ENCODE measurements at regions not wholly inside any gene's neighbourhood (a gene's known extent, or its start where the extent isn't known, plus 50 kb on each side); places are given as distances from the start of the nearest gene placed in this dataset.

DNA sequence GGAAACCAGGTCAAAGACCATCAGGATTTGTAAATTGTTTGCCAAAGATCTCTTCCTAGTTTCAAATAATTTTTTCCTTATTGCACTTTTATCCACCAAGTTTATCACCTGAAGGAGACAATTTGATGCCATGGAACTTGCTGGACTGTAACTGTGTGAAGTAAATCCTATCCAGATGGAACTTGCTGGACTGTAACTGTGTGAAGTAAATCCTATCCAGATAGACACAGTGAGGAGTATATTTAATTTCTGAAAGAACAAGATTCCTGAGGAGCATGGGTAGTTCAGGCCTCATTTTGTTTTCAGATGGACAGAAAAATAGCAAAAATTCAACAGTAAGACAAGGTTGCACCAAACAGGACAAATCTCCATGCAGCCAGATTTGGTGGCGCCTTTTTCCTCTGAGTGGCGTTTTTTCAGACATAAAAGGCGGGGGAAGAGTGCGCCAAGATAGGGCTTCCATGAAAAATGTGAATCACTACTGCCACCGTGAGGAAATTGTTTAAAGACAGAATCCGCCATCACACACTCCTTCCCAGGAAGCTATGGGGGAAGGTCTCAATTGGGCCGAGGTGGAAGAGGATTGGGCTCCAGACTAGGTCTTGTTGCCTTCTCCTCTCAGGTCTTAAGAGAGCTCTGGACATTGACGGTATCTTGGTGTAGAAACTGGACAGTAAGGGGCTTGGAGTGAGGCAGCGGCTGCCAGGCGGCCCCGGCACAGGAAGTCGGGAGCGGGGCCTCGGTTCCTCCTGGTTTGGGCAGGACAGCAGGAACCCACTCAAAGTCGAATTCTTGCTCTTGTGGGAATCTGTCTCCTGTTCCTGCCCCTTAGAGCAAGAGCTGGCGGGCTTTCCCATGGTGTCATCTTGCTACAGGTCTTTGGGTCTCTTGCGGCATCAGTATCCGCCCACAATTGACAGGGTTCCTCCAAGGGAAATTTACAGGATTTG lies 234.7 kb downstream of the OR13H1 start:
- DNase-seq (ENCODE audit: low read depth): no peak

DNA sequence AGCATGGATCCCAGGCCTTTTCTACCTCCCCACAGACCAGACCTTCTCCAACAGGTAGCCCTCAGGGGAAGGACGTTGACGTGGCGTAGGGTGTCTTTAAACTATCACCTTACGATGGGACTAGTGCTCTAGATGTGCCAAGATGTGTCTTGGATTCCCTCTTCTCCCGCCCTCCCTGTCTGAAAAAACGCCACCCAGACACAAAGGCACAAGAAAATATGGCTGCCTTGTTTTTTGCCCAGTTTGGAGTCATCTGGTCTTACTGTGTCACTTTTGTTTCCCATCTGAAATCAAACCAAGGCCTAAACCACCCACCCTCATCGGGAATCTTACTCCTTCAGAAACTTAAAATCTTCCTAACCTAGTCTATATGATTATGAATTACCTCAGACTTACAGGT lies 235.4 kb downstream of the OR13H1 start:
- no peak for DNase-seq (ENCODE audit: low read depth)

DNA sequence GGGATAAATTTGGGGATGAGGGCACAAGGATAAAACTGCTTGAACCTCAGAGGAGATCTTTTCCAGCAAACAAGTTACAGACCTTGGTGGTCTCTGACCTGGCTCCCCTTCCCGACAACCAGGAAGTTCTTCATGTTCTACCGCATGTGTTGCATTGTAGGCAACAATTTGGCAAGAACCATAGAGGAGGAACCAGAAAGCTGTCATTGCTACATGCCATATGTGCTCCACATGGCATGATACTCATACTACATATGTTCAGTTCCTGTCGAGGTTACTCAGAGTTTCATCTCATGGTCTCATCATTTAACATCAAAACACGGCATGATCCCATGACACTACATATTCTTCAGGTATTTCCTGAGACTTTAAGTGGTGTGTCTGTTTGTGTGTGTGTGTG lies 235.9 kb downstream of the OR13H1 start:
- DNase-seq (ENCODE audit: low read depth): no peak

DNA sequence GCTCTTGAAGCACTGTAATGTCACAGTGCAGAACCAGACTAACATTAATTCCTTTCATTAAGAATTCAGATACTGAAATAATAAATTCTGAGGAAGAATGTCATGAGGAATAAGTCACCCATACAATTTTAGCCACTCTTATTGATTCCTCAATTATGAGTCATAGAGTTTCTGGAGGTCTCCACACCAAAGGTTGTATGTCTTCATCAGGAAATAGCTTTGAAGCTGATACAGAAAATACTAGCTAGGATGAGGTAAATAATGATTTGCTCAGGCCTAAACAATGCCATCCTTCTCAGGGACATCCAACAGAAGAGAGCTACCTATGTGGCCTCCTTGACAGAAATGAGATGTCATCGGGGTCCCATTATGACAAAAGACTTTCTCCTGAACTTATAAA lies 238.8 kb downstream of the OR13H1 start:
- DNase-seq (ENCODE audit: low read depth): no peak

DNA sequence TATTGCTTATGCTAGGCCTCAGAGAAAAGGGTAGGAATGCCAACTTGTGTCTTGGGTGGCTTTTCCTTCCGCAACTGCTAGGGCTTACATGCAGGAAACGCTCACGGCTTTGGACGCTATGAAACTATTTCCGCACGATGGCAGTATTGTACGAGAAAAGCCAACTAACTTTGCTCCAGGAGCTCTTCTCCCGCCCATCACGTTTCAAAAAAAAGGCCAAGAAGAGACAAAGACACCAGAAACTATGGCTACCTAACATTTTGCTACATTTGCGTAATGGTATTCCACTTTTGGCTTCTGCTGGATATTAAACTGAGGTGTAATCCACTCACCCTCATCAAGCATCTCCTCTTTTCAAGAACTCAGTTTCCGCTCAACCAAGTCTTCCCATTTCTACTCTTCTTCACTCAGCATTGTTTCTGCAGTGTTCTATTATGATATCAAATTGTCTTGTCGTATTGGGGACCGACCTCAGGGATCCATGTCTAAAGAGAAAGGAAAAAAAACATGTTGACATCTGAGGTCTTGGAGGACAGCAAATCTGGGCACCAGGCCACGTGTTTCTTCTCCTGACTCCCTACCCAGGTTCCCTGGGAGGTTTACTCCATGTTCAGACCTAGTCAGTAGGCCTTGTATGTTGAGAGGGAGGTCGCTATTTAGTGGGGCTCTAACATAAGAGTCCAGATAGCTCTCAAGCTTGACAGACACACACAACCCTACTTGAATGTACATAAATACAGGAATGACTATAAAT lies 239.4 kb upstream of the STK26 start:
- no peak for DNase-seq (ENCODE audit: low read depth)

DNA sequence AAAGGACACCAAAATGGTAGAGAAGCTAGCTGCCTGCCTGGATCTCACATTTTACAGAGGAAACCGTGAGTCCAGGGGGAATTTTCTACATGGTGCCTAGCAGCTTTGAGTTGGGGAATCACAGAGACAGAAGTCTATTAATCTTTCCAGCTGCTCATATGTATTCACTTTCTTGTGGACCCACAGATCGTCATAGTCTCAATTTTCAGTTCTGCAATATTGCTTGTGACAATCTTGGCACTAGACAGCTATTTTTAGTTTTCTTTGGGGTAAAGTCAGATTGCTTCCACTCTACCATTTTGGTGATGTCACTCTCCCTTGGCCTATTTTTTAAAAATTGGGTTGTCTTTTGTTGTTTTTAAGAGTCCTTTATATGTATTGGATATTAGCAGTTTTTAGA lies 233.4 kb upstream of the STK26 start:
- no peak for DNase-seq (ENCODE audit: low read depth)

DNA sequence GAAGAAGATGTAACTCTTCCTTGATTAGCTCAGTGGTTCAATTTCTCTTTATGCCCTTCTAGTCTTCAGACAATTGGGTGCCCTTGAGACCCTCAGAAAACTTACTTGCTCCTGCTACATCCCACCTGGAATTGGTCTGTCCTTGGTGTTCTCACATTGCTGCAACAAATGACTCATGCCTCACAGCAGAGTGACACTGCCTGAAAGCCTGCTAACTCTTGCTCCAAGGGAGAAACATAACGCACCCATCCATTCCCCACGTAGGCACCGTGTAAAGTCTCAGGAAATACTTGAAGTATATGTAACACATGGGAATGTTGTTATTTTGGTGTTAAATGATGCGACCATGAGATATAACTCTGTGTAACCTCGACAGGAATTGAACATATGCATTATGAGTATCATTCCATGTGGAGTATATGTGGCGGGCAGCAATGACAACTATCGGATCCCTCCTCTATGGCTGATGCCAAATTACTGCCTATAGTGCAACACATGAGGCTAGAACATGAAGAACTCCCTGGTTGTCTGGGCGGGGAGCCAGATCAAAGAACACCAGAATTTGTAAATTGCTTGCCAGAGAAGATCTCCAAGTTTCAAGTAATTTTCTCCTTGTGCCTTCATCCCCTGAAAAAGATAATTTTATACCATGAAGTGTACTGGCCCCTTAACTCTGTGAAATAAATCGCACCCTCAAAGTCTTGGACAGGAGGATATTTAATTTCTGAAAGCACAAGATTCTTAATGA lies 231.3 kb upstream of the STK26 start:
- DNase-seq (ENCODE audit: low read depth): no peak

DNA sequence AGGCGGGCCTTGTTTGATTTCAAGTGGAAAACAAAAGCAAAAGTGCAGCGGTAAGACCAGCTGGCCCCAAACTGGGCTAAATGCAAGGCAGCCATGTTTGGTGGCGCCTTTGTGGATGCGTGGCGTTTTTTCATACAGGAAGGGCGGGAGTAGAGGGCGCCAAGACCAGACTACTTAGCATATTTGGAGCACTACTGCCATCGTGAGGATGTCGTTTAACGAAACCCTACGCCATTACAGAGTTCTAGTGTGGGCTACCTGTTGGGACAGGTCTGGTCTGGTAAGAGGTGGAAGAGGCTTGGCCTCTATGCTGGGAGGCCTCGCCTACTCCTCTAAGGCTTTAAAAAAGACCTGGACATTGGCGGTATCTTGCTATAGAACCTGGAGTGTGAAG lies 230.7 kb upstream of the STK26 start:
- no peak for DNase-seq (ENCODE audit: low read depth)

DNA sequence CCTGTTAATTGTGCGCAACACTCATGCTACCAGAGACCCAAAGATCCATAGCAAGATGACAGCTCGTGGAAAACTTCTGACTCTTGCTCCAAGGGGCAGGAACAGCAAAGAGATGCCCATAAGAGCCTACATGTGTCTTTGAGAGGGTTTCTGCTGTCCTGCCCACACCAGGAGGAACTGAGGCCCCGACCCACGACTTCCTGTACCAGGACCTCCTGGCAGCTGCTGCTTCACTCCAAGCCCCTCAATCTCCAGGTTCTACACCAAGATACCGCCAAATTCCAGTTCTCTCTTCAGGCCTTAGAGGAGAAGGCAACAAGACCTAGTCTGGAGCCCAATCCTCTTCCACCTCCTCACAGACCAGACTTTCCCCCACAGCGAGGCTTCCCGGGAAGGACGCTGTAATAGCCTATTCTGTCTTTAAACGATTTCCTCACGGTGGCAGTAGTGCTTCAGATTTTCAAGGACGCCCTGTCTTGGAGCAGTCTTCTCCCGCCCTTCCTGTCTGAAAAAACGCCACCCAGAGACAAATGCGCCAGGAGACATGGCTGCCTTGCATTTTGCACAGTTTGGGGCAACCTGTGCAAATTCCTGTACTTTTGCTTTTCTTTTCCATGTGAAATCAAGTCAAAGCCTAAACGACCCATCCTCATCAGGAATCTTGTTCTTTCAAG lies 230.2 kb upstream of the STK26 start:
- no peak for DNase-seq (ENCODE audit: low read depth)

DNA sequence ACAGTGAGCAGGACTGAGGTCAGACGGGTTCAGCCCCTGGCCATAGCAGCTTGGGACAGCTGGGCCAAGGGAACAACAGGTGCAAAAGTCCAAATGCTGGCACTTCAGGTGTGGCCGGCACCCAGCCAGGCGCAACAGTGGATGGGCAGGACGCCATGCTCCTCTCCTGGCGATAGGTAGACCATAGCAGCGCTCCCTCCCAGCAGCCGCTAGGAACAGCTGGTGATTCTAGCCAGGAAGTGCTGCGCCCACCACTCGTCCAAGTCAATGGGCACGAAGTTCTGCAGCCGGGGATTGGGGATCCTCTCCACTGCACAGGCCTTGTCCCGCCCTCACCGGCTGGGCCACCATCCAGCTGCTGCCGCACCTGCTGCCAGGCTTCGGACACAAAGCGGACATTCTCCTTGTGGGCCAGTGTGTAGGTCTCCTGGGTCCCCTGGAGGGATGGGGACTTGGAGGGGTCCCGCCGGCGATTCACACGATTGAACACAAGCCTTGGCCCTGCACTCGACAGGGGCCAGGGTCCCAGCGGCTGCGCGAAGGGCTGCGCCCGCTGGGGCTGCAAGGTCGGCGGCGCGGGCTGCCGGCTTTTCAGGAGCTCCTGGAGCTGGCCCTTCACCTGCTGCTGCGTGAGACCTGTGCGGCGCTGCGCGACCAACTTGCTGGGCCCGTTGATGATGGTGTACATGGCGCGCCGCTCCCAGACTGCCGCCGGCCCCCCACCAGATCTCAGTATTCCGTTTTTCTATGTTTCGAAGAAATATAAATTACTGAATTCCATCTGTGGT lies 227.5 kb upstream of the STK26 start:
- DNase-seq (ENCODE audit: low read depth): no peak

DNA sequence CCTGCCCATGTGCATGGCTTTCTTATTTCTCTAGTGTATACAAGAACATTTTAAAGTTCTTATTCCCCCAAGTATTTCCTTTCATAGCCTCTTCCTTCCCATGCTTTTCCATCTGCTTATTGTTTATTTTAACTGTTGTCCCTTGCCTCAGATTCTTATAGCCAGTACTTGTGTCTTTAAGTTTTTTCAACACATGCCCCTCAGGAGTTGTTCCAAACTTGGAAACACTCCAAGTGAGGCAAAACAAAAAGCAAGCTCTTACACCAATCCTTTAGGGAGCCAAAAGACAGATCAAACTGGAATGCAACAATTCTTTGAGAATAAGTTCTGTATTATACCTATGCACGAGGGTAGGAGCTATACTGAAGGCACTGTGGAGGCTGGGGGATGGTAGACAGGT lies 222.0 kb upstream of the STK26 start:
- no peak for DNase-seq (ENCODE audit: low read depth)

DNA sequence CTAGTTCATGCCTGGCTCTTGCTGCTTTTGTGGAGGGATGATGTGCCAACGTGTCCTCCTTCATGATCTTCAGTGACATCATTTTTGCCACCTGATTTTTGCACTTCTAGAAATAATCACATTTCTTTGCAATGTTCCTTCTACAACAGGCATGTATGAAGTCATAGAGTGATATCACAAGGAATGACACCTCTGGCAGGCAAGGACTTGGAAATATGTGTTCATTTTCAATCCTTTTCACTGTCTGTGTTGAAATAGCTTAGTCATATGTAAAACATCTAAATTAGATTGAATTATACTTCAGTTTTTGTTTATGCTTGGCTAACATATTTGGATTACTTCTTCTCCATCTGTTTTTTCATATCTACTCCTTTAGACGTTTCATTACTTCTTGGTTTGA lies 221.2 kb upstream of the STK26 start:
- DNase-seq (ENCODE audit: low read depth): no peak

DNA sequence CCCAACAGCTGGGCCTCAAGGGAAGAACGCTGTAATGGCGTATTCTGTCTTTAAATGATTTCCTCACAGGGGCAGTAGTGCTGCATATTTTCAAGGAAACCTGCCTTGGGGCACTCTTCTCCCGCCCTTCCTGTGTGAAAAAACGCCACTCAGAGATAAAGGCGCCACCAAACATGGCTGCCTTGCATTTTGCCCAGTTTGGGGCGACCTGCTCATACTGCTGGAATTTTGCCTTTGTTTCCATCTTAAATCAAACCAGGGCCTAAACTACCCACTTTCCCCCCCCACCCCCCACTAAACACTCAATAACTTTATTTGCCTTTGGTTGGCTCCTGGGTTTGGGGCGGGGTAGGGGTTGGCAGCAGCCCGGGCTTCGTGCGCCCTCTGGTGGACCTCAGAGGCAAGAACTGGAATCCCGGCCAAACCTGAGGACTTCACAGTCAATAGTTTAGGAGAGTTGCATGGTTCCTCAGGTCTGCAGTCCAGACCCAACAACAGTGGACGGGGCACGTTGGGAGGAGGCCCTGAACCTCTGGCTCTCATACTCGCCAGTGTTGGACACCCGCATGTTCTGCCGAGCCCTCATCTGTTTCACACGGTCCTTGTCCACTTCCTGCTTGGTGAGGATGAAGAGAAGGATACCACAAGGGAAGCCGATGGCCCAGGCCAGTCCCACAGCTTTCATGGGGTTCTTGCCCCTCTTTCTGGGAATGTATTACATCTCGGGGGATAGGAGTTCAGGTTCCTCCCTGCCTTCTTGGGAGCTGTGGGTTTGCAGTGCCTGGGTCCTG lies 220.1 kb upstream of the STK26 start:
- DNase-seq (ENCODE audit: low read depth): no peak

DNA sequence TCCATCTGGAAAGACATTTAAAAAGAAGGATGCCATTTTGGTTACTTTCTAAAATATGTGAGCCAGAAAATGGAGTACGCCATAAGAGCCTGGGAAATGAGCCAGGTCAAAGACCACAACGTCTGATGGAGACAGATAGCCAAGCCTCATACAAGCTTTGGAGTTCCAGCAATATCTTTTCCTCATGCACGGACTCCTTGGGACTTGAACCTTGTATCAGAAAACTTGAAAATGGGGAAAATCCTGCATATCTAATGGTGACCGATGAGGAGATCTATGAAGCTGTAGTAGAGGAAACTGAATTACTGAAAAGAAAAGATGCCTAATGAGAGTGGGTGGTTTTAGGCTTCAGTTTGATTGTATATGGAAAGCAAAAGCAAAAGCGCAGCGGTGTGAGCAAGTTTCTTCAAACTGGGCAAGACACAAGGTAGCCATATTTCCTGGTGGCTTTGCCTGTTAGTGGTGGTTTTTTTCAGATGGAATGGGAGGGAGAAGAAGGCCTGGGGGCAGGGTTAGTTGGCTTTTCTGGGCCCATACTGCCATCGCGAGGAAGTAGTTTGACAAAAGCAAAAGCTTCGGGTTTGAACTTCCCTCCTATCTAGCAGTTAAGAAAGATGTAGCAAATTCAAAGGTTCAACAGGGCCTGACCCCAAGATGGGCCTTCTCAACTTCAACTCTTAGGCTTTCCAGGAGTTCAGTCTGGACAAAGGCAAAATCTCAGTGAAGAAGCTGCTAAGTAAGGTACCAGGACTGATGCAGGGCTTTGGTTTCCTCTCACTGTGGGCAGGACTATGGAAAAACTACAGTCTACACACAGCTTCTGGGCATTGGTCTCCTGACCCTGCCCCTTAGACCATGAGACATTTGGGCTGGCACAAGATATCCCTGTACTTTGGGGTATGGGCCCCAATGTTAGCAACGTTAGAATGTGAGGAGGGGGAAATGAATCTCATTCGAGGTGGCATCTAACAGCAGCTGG lies 210.0 kb upstream of the STK26 start:
- DNase-seq (ENCODE audit: low read depth): peak; percentile 46

DNA sequence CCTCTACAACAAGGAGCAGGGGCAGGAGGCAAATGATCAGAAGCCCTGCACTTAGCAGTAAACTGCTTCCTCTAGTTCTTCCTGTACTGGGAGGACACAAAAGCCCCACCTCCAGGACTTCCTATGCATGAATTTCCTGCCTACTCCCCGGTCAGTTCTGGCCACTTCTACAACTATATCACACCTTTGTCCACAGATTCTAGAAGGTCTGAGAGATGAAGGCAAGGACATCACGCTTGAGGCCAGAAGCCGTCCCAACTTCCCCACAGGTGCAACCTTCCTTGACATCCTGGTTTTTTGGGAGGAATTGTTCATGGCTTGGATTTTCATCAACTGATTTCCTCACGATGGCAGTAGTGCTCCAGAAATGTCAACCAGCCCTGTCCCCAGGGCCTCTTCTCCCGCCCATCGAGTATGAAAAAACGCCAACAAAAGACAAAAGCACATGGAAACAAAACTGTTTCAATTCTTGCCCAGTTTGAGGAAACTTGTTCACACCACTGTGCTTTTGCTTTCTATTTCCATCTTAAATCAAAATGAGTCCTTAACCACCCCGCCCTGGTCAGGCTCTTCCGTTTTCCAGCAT lies 206.5 kb upstream of the STK26 start:
- peak; percentile 37 for DNase-seq (ENCODE audit: low read depth)

DNA sequence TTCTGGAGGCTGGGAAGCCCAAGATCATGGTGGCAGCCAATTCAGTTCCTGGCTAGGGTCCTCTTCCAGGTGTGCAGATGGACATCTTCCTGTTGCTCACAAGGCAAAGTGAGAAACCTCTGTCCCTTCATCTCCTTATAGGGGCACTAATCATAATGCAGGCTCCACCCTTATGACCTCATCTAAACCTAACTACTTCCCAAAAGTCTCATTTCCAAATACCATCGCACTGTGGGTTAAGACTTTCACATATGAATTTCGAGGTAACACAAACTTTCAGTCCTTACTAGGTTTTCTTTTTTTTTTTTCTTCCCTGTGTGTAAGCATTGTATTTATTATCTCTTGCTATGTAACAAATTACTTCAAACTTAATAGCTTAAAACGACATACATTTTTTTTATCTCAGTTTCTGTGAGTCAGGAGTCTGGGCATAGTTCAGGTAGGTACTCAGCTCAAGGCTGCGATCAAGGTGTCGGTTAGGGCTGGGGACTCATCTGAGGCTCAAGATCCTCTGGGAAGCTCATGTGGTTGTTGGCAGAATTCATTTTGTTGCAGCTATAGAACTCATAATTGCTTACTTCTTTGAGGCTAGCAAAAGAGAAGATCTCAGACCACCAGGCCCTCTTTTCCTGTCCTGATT lies 204.7 kb upstream of the STK26 start:
- DNase-seq (ENCODE audit: low read depth): no peak

DNA sequence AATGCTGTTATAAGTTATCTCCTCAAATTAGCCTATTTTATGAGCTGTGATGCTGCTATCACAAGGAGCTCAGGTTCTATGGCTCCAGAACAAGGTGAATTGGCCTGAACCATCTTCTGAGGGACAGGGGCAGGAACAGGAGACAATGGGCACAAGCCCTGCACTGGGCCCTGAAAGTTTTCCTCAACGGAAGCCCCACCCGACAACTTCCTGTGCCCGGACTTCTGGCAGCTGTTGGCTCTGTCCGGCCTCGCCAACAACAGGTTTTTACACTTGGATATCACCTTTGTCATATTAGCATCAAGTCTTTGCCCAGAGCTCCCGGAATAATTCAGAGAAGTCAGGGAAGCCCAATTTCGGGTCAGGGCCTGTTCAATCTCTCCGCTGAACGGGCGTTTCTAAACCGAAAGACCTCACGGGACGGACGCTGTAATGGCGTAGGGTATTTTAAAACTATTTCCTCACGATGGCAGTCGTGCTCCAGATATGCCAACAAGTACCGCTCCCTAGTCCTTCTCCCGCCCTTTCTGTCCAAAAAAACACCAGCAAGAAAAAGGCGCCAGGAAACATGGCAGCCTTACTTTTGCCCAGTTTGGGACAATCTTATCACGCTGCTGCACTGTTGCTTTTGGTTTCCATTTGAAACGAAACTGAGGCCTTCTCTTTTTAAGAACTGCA lies 201.0 kb upstream of the STK26 start:
- DNase-seq (ENCODE audit: low read depth): no peak

DNA sequence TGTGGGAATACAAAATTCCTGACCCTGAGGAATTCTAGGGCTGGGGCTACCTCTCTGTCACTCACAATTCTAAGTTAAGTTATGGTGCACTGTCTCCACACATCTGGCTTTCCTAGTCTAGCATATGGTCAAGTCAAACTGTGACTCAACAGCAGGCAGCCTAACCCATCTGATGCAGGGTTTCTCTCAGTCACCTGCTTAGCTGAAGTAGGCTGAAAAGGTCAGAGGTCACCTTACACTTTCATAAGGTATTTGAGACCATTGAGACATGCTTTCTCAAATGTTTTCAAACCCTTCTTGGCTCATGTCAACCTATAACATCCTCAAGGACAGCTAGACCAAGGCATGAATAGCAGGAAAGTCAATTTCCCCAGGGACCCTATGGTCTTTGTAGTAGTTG lies 196.5 kb upstream of the STK26 start:
- DNase-seq (ENCODE audit: low read depth): no peak
